Smooth muscle cell (in vitro differentiated cells): ENCODE measurements at regions not wholly inside any gene's neighbourhood (a gene's known extent, or its start where the extent isn't known, plus 50 kb on each side); places are given as distances from the start of the nearest gene placed in this dataset.

Source experiments
- DNase-seq: peaks from one replicate; lab custom pipeline; 2025; ENCODE audit not compliant: unreplicated experiment; lab: John Stamatoyannopoulos, UW
- H2AFZ ChIP-seq: fragments of 200-600 bp; sonication (generic); 2 replicates; pipeline ENCODE4 v1.6.0; 2016; ENCODE audit warnings: antibody characterized with exemption, low read depth, mild to moderate bottlenecking
- H3F3A ChIP-seq: fragments of 200-600 bp; sonication (generic); 2 replicates; pipeline ENCODE4 v1.6.0; 2017; ENCODE audit warnings: antibody characterized with exemption, low read depth
- H3K27ac ChIP-seq: fragments of 200-600 bp; sonication (generic); 2 replicates; pipeline ENCODE4 v1.5.1; 2016; ENCODE audit warnings: low read depth, mild to moderate bottlenecking
- H3K27me3 ChIP-seq: fragments of 200-600 bp; sonication (generic); 2 replicates; pipeline ENCODE4 v1.6.1; 2016; ENCODE audit warnings: low read depth, mild to moderate bottlenecking
- H3K36me3 ChIP-seq: fragments of 200-600 bp; sonication (generic); 2 replicates; pipeline ENCODE4 v1.5.1; 2016; ENCODE audit warnings: low read depth
- H3K4me1 ChIP-seq: fragments of 200-600 bp; sonication (generic); 2 replicates; pipeline ENCODE4 v1.5.1; 2016; ENCODE audit warnings: low read depth
- H3K4me2 ChIP-seq: fragments of 200-600 bp; sonication (generic); 2 replicates; pipeline ENCODE4 v1.6.0; 2016; ENCODE audit warnings: mild to moderate bottlenecking
- H3K4me3 ChIP-seq: fragments of 200-600 bp; sonication (generic); 2 replicates; pipeline ENCODE4 v1.5.1; 2016; ENCODE audit warnings: mild to moderate bottlenecking
- H3K79me2 ChIP-seq: fragments of 200-600 bp; sonication (generic); 2 replicates; pipeline ENCODE4 v1.6.0; 2016; ENCODE audit warnings: low read depth, mild to moderate bottlenecking
- H3K9ac ChIP-seq: fragments of 200-600 bp; sonication (generic); 2 replicates; pipeline ENCODE4 v1.6.0; 2016; ENCODE audit warnings: low read depth
- H3K9me3 ChIP-seq: fragments of 200-600 bp; sonication (generic); replicated peaks from 2 replicates; pipeline ENCODE4 v1.5.1; 2016; ENCODE audit warnings: low read depth
- H4K20me1 ChIP-seq: fragments of 200-600 bp; sonication (generic); 2 replicates; pipeline ENCODE4 v1.6.0; 2016; ENCODE audit warnings: low read depth
- CTCF ChIP-seq: fragments of 200-600 bp; sonication (generic); IDR thresholded peaks from 2 replicates; pipeline ENCODE4 v1.5.1; 2017; ENCODE audit warnings: borderline replicate concordance, mild to moderate bottlenecking, antibody characterized with exemption; ENCODE audit not compliant: insufficient read depth, poor library complexity, severe bottlenecking
- WGBS: methylation state at CpG from one replicate; pipeline ENCODE4 v1.1.7; 2016; ENCODE audit warnings: low lambda C conversion rate; 5-methylcytosine and 5-hydroxymethylcytosine counted together

GRCh38 chr5:29547236-29547865, 1646.1 kb upstream of the CDH6 start:
- Histone ChIP-seq H3F3A (no peaks in the 10 kb centered on the region), H3K79me2 (no peaks in the 10 kb centered on the region), H3K27me3 (no peaks in the 10 kb centered on the region), H3K27ac (no peak overlapping the region), H3K4me1 (no peaks in the 10 kb centered on the region), H3K36me3 (no peaks in the 10 kb centered on the region), H3K9me3 (no peaks in the 10 kb centered on the region), H4K20me1 (no peaks in the 10 kb centered on the region), H3K4me3 (no peak overlapping the region), H3K9ac (no peak overlapping the region), H2AFZ (no peak overlapping the region), H3K4me2 (no peak overlapping the region)
- TF ChIP-seq CTCF, result no peak
- WGBS, result 82% methylated on average over 6 of the region's 6 CpGs
- no peak for DNase-seq

GRCh38 chr5:29543501-29543900, 1650.0 kb upstream of the CDH6 start:
- Histone ChIP-seq H3K27me3 (no peaks in the 10 kb centered on the region), H3K4me3 (no peak overlapping the region), H3K79me2 (no peaks in the 10 kb centered on the region), H3K4me1 (no peaks in the 10 kb centered on the region), H3F3A (no peaks in the 10 kb centered on the region), H2AFZ (no peak overlapping the region), H3K9ac (no peak overlapping the region), H3K27ac (no peak overlapping the region), H3K9me3 (no peaks in the 10 kb centered on the region), H3K36me3 (no peaks in the 10 kb centered on the region), H4K20me1 (no peaks in the 10 kb centered on the region), H3K4me2 (no peak overlapping the region)
- no peak for TF ChIP-seq CTCF
- WGBS, result 92% methylated on average over 2 of the region's 2 CpGs
- DNase-seq, result no peak

DNA sequence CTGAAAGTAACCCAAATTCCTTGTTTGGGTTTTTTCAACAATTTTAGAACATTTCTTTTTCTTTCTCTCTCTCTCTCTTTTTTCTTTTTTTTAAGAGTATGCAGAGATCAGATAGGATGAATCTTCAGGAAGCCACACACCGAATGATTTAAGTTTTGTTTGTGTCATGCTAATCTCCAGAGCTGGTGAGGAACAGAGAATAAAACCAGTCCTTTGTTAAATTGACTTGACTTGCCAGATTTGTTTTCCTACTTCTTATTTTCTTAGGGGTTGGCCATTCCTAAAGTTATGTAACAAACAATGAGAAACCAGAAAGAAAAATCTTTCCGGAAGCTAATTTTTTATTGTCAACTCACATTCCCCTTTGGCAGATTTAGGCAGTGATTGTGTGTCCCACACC, 1669.3 kb upstream of the CDH6 start:
- Histone ChIP-seq H3K27me3 (no peaks in the 10 kb centered on the region), H3K9me3 (no peaks in the 10 kb centered on the region), H3K4me3 (no peak overlapping the region), H2AFZ (no peak overlapping the region), H3F3A (no peaks in the 10 kb centered on the region), H3K4me2 (no peak overlapping the region), H3K27ac (no peak overlapping the region), H3K4me1 (no peaks in the 10 kb centered on the region), H4K20me1 (no peaks in the 10 kb centered on the region), H3K79me2 (no peaks in the 10 kb centered on the region), H3K9ac (no peak overlapping the region), H3K36me3 (no peaks in the 10 kb centered on the region)
- no peak for DNase-seq
- no peak for TF ChIP-seq CTCF
- WGBS, result 33% methylated on average over 2 of the region's 2 CpGs

- H3K79me2 ChIP-seq, result no peaks in the 10 kb centered on the region
- no peak overlapping the region for H3K27ac ChIP-seq
- H4K20me1 ChIP-seq, result no peaks in the 10 kb centered on the region
- H3K4me3 ChIP-seq, result no peak overlapping the region
- TF ChIP-seq CTCF, result no peak
- H3K36me3 ChIP-seq, result no peaks in the 10 kb centered on the region
- no peaks in the 10 kb centered on the region for H3K9me3 ChIP-seq
- no peaks in the 10 kb centered on the region for H3K27me3 ChIP-seq
- DNase-seq, result no peak
- no peak overlapping the region for H2AFZ ChIP-seq
- 81% methylated on average over 2 of the region's 2 CpGs for WGBS
- no peaks in the 10 kb centered on the region for H3K4me1 ChIP-seq
- H3K4me2 ChIP-seq, result no peak overlapping the region
- no peaks in the 10 kb centered on the region for H3F3A ChIP-seq
- H3K9ac ChIP-seq, result no peak overlapping the region
Observed at GRCh38 chr5:29518176-29518575, 1675.3 kb upstream of the CDH6 start.
